Fibroblast of peridontal ligament (primary cell): ENCODE measurements at regions not wholly inside any gene's neighbourhood (a gene's known extent, or its start where the extent isn't known, plus 50 kb on each side); places are given as distances from the start of the nearest gene placed in this dataset.

ENCODE experiments used
- DNase-seq: peaks from one replicate; pipeline ENCODE4 v3.0.0-alpha.2; 2010; ENCODE audit errors: extremely low read depth

- peak; percentile 84 for DNase-seq
These were observed 101.2 kb upstream of the STXBP6 start for GRCh38 chr14:25150934-25151790.

- DNase-seq: peak; percentile 54
These were observed 100.5 kb upstream of the STXBP6 start for GRCh38 chr14:25150401-25150800.

GRCh38 chr14:25140411-25140810, 90.5 kb upstream of the STXBP6 start:
- no peak for DNase-seq

GRCh38 chr14:25136811-25137210, 86.9 kb upstream of the STXBP6 start:
- DNase-seq: no peak

- no peak for DNase-seq
These were observed 84.2 kb upstream of the STXBP6 start for GRCh38 chr14:25134184-25134583.

GRCh38 chr14:25132732-25133422, 82.9 kb upstream of the STXBP6 start:
- DNase-seq: peak; percentile 66

GRCh38 chr14:25132094-25132493, 82.1 kb upstream of the STXBP6 start:
- no peak for DNase-seq

- DNase-seq: no peak
These were observed 72.9 kb upstream of the STXBP6 start for GRCh38 chr14:25122843-25123242.

- DNase-seq: no peak
These were observed 72.3 kb upstream of the STXBP6 start for GRCh38 chr14:25122211-25122610.

- DNase-seq: peak; percentile 93
These were observed 71.6 kb upstream of the STXBP6 start for GRCh38 chr14:25121337-25122129.

- DNase-seq: peak; percentile 45
These were observed 70.3 kb upstream of the STXBP6 start for GRCh38 chr14:25120261-25120660.

GRCh38 chr14:25118671-25119070, 68.7 kb upstream of the STXBP6 start:
- no peak for DNase-seq

- no peak for DNase-seq
These were observed 67.4 kb upstream of the STXBP6 start for GRCh38 chr14:25117342-25117741.

- peak; percentile 49 for DNase-seq
These were observed 66.7 kb upstream of the STXBP6 start for GRCh38 chr14:25116607-25117006.

GRCh38 chr14:25113394-25113793, 63.4 kb upstream of the STXBP6 start:
- no peak for DNase-seq

GRCh38 chr14:25111061-25111601, 61.2 kb upstream of the STXBP6 start:
- DNase-seq: peak; percentile 100

GRCh38 chr14:25110106-25110505, 60.2 kb upstream of the STXBP6 start:
- peak; percentile 25 for DNase-seq

GRCh38 chr14:25108959-25109358, 59.0 kb upstream of the STXBP6 start:
- no peak for DNase-seq

- DNase-seq: no peak
These were observed 58.3 kb upstream of the STXBP6 start for GRCh38 chr14:25108291-25108690.

- DNase-seq: no peak
These were observed 53.9 kb upstream of the STXBP6 start for GRCh38 chr14:25103820-25104219.

- peak; percentile 35 for DNase-seq
These were observed 53.3 kb upstream of the STXBP6 start for GRCh38 chr14:25103271-25103670.

- DNase-seq: no peak
These were observed 52.8 kb upstream of the STXBP6 start for GRCh38 chr14:25102788-25103187.
